CD4-positive, alpha-beta T cell (primary cell): ENCODE measurements at regions not wholly inside any gene's neighbourhood (a gene's known extent, or its start where the extent isn't known, plus 50 kb on each side); places are given as distances from the start of the nearest gene placed in this dataset.

Experiments used
- ATAC-seq: fragments of 200-7000 bp; cut with Tn5 transposase; one replicate; pipeline ENCODE4 v1.10.0; 2022; ENCODE audit warnings: mild to moderate bottlenecking; ENCODE audit not compliant: poor library complexity
- CTCF ChIA-PET: fragments of 350-600 bp; sonication (Branson Sonifier 250); formaldehyde crosslinking; loops from one replicate; lab custom pipeline; 2021; ENCODE audit warnings: antibody characterized with exemption, inconsistent platforms; lab: Charles Lee
- POLR2A ChIA-PET: fragments of 350-600 bp; sonication (Branson Sonifier 250); formaldehyde crosslinking; loops from one replicate; lab custom pipeline; 2021; ENCODE audit warnings: antibody characterized with exemption, inconsistent platforms; lab: Charles Lee
- DNase-seq, 14 experiments: peaks; one replicate each; pipeline ENCODE4 v3.0.0-alpha.2; 2013 to 2020; ENCODE audit warnings: mixed read lengths in 2 of 14
- H3K27ac ChIP-seq, 2 donors: one replicate each; pipeline versions ENCODE4 v1.5.1 to v1.7.0; 2013; ENCODE audit warnings: low read length in 2 of 2, low read depth in 1 of 2, mild to moderate bottlenecking in 1 of 2
- H3K27me3 ChIP-seq, 2 experiments: 1 replicate in 1 of 2; 2 replicates in 1 of 2; pipeline versions ENCODE4 v1.6.1 to v1.7.0; 2013; ENCODE audit warnings: low read length in 2 of 2, control low read depth in 1 of 2, mild to moderate bottlenecking in 1 of 2, moderate library complexity in 1 of 2; ENCODE audit not compliant: insufficient read depth in 2 of 2, control insufficient read depth in 1 of 2
- H3K36me3 ChIP-seq: one replicate; pipeline ENCODE4 v1.6.1; 2013; ENCODE audit warnings: low read length, control low read depth; ENCODE audit not compliant: insufficient read depth
- H3K4me1 ChIP-seq: one replicate; pipeline ENCODE4 v1.6.1; 2013; ENCODE audit warnings: low read length, control low read depth; ENCODE audit not compliant: insufficient read depth
- H3K4me3 ChIP-seq: one replicate; pipeline ENCODE4 v1.5.1; 2013; ENCODE audit warnings: mild to moderate bottlenecking, low read length, moderate library complexity
- H3K9me3 ChIP-seq, 2 experiments: 1 replicate in 1 of 2; 2 replicates in 1 of 2; pipeline versions ENCODE4 v1.6.1 to v1.7.0; 2013; ENCODE audit warnings: low read length in 2 of 2, mild to moderate bottlenecking in 2 of 2, control low read depth in 1 of 2, moderate library complexity in 1 of 2; ENCODE audit not compliant: control insufficient read depth in 1 of 2, insufficient read depth in 1 of 2
- H3K27ac Mint-ChIP-seq: one replicate; pipeline ENCODE4 v1.8.0; 2020; ENCODE audit warnings: mixed read lengths
- H3K27me3 Mint-ChIP-seq: one replicate; pipeline ENCODE4 v1.8.0; 2021; ENCODE audit warnings: mixed read lengths
- H3K36me3 Mint-ChIP-seq: one replicate; pipeline ENCODE4 v1.8.0; 2021; ENCODE audit warnings: low read depth, mixed read lengths
- H3K4me1 Mint-ChIP-seq: one replicate; pipeline ENCODE4 v1.8.0; 2021; ENCODE audit warnings: low read depth, mixed read lengths
- H3K4me3 Mint-ChIP-seq: one replicate; pipeline ENCODE4 v1.8.0; 2020; ENCODE audit warnings: mild to moderate bottlenecking, mixed read lengths
- H3K9me3 Mint-ChIP-seq: one replicate; pipeline ENCODE4 v1.8.0; 2020; ENCODE audit warnings: mixed read lengths
- intact Hi-C, 2 experiments: fragments of 100-400 bp; cut with DNase I in 1 of 2; cut with micrococcal nuclease in 1 of 2; formaldehyde crosslinking; loops; one replicate each; pipeline versions ENCODE4 v1.15.1 to v1.9.0; 2023 to 2025; cut with DNase I, micrococcal nuclease
- TF ChIP-seq, protein P1 (sequence below): fragments of 200-600 bp; IDR thresholded peaks from one replicate; pipeline ENCODE4 v1.8.0; 2022; ENCODE audit warnings: antibody characterized with exemption, mild to moderate bottlenecking

DNA sequence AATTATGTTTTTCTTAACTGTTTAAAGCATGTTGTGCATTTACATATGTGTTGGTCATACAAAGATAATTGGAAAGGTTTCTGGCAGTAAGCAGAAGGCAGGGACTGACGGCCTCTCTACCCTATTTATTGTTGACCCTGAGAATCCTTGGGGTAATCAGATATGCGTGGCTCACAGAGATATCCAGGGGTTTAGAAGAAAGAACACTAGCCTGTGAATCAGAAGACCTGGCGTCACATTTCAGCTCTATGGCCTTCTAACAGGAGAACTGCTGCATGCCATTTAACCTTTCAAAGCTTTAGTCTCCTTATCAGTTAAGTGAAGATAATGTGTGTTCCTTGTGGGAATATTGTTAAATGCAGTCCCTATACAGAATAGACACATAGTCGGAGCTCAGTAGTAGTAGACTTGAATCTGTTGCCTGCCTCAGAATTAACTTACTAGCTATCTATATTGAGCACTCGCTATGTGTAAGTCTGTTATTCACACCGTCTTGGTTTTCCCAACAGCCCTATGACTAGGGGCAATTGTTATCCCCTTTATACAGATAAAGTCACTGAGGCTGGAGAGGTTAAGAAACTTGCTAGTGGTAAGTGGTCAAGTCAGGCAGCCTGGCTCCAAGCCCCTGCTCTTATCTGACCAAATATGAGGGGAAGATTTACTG is 129.6 kb upstream of the ANKRD1 start:
- H3K9me3 ChIP-seq: no peaks in the 10 kb centered on the region
- ChIA-PET CTCF (no interaction called here), POLR2A (interaction anchor here (1.2 kb wide), 1 partner anchor 15 kb away, joined by 4 read pairs; no protein-coding TSS in a partner anchor)
- H3K4me3 ChIP-seq: no peak overlapping the region
- no peak overlapping the region for H3K27ac ChIP-seq
- intact Hi-C loops: no loop called here
- H3K36me3 Mint-ChIP-seq: no peaks in the 10 kb centered on the region
- H3K27me3 ChIP-seq: no peaks in the 10 kb centered on the region
- H3K4me1 ChIP-seq: no peaks in the 10 kb centered on the region
- no peak for DNase-seq
- H3K27ac Mint-ChIP-seq: no peak overlapping the region
- no peaks in the 10 kb centered on the region for H3K4me1 Mint-ChIP-seq
- TF ChIP-seq, protein P1, sequence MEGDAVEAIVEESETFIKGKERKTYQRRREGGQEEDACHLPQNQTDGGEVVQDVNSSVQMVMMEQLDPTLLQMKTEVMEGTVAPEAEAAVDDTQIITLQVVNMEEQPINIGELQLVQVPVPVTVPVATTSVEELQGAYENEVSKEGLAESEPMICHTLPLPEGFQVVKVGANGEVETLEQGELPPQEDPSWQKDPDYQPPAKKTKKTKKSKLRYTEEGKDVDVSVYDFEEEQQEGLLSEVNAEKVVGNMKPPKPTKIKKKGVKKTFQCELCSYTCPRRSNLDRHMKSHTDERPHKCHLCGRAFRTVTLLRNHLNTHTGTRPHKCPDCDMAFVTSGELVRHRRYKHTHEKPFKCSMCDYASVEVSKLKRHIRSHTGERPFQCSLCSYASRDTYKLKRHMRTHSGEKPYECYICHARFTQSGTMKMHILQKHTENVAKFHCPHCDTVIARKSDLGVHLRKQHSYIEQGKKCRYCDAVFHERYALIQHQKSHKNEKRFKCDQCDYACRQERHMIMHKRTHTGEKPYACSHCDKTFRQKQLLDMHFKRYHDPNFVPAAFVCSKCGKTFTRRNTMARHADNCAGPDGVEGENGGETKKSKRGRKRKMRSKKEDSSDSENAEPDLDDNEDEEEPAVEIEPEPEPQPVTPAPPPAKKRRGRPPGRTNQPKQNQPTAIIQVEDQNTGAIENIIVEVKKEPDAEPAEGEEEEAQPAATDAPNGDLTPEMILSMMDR: no peak
- no peak for ATAC-seq
- no peak overlapping the region for H3K4me3 Mint-ChIP-seq
- no peaks in the 10 kb centered on the region for H3K9me3 Mint-ChIP-seq
- peaks cover 8% of the 10 kb centered on the region for H3K27me3 Mint-ChIP-seq
- H3K36me3 ChIP-seq: no peaks in the 10 kb centered on the region

DNA sequence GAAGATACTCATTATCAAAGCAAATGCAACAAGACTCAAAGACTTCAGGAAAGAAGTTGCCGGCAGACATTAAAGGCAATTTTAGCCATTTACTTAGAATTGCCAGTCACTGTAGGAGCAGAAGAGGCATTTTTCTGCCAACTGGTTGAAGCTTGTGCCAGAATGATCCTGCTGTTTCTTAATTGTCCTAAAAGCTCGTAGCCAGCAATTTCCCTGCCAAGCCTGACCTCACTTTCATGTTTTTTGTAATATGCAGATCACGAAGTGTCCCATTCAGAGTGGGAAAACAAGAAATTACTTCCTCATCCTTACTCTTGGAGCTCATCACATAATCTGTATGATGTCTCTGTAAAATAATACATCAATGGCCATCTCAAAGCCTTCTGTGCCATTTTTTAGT is 130.9 kb upstream of the ANKRD1 start:
- Mint-ChIP-seq H3K9me3 (no peaks in the 10 kb centered on the region), H3K27me3 (no peaks in the 10 kb centered on the region), H3K4me3 (no peak overlapping the region), H3K27ac (no peak overlapping the region), H3K4me1 (no peaks in the 10 kb centered on the region), H3K36me3 (no peaks in the 10 kb centered on the region)
- no peak for ATAC-seq
- no peaks in the 10 kb centered on the region for H3K27me3 ChIP-seq
- ChIA-PET POLR2A (no interaction called here), CTCF (interaction anchor here (0.9 kb wide), 1 partner anchor 199 kb away, joined by 3 read pairs; no protein-coding TSS in a partner anchor)
- DNase-seq: no peak
- TF ChIP-seq, protein P1: no peak
- intact Hi-C loops: no loop called here
- H3K36me3 ChIP-seq: no peaks in the 10 kb centered on the region
- H3K4me1 ChIP-seq: no peaks in the 10 kb centered on the region
- H3K9me3 ChIP-seq: no peaks in the 10 kb centered on the region
- H3K27ac ChIP-seq: no peak overlapping the region
- H3K4me3 ChIP-seq: no peak overlapping the region

DNA sequence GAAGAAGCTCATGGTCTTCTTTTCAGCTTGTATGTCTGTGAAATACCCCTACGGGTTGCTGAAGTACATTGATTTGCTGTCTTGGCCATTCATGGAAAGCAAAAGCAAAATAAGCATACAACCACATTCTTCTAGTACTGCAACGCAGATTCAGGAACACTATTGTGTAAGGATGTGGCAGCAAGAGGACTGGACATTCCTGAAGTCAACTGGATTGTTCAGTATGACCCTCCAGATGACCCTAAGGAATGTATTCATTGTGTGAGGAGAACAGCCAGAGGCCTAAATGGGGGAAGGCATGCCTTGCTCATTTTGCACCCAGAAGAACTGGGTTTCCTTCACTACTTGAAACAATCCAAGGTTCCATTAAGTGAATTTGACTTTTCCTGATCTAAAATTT is 133.4 kb upstream of the ANKRD1 start:
- Mint-ChIP-seq H3K36me3 (no peaks in the 10 kb centered on the region), H3K27ac (no peak overlapping the region), H3K27me3 (no peaks in the 10 kb centered on the region), H3K9me3 (no peaks in the 10 kb centered on the region), H3K4me1 (no peaks in the 10 kb centered on the region), H3K4me3 (no peak overlapping the region)
- ChIA-PET POLR2A (no interaction called here), CTCF (no interaction called here)
- H3K27me3 ChIP-seq: no peaks in the 10 kb centered on the region
- DNase-seq: no peak
- H3K4me3 ChIP-seq: no peak overlapping the region
- TF ChIP-seq, protein P1: no peak
- H3K9me3 ChIP-seq: no peaks in the 10 kb centered on the region
- intact Hi-C loops: no loop called here
- H3K36me3 ChIP-seq: no peaks in the 10 kb centered on the region
- no peak for ATAC-seq
- no peak overlapping the region for H3K27ac ChIP-seq
- H3K4me1 ChIP-seq: no peaks in the 10 kb centered on the region
